ENCODE measurements at regions not wholly inside any gene's neighbourhood (a gene's known extent, or its start where the extent isn't known, plus 50 kb on each side); places are given as distances from the start of the nearest gene placed in this dataset.

DNA sequence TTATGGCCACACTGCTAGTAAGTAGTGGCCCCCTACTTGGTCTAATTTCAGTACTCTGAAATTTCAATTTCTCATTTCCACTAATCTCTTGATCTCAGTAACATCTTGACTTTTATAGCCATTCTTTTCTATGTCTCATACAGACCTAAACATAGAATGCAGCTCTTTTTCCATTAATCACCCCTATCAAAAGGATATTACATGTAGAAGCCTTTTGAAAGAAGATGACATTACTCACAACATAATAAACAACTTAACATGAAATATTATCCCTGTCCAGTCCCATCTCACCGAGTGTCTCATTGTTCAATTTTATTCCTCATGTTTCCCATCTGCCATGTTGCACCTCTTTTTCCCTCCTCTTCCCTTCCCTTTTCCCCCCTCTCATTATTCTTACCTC is 81.1 kb upstream of the KLHL13 start:
- no peak overlapping the region for H3K4me3 ChIP-seq (ENCODE audit: low read depth, low read length)
- no peak for DNase-seq (ENCODE audit: low read depth)
- no peak for TF ChIP-seq CTCF (conservative IDR thresholded peaks at IDR 0.05; ENCODE audit: low read depth, low read length)

DNA sequence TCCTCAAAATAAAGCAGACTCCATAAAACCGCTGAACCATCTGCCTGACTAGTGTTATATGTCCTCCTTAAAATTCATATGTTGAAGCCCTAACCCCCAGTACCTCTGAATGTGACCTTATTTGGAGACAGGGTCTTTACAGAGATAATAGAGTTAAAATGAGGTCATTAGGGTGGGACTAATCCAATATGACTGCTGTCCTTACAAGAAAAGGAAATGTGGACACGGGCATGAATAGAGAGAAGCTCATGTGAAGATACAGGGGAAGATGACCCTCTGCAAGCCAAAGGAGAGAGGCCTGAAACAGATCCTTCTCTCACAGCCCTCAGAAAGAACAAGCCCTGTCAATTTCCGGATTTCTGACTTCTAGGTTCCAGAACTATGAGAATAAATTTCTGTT is 82.0 kb upstream of the KLHL13 start:
- no peak for DNase-seq (ENCODE audit: low read depth)
- no peak for TF ChIP-seq CTCF (conservative IDR thresholded peaks at IDR 0.05; ENCODE audit: low read depth, low read length)
- H3K4me3 ChIP-seq (ENCODE audit: low read depth, low read length): no peak overlapping the region

DNA sequence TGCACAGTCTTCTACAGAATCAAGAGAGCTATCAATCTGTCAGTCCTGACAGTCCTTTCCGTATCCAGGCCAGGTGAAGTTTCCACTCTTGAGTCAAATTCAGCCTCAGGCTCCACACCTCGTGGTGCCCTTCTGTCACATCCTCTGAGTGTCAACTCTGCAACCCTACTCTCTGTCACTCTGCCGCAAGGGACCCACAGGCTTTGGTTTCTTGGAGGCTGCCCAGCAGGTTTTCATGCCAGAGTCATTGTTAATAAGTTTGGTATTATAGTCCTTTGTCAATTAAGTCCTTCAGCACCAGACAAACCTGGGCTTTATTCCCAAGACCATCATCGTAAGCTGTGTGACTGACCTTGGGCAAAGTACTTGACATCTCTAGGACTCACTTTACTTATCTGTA is 83.4 kb upstream of the KLHL13 start:
- no peak for DNase-seq (ENCODE audit: low read depth)
- no peak for TF ChIP-seq CTCF (conservative IDR thresholded peaks at IDR 0.05; ENCODE audit: low read depth, low read length)
- H3K4me3 ChIP-seq (ENCODE audit: low read depth, low read length): no peak overlapping the region

DNA sequence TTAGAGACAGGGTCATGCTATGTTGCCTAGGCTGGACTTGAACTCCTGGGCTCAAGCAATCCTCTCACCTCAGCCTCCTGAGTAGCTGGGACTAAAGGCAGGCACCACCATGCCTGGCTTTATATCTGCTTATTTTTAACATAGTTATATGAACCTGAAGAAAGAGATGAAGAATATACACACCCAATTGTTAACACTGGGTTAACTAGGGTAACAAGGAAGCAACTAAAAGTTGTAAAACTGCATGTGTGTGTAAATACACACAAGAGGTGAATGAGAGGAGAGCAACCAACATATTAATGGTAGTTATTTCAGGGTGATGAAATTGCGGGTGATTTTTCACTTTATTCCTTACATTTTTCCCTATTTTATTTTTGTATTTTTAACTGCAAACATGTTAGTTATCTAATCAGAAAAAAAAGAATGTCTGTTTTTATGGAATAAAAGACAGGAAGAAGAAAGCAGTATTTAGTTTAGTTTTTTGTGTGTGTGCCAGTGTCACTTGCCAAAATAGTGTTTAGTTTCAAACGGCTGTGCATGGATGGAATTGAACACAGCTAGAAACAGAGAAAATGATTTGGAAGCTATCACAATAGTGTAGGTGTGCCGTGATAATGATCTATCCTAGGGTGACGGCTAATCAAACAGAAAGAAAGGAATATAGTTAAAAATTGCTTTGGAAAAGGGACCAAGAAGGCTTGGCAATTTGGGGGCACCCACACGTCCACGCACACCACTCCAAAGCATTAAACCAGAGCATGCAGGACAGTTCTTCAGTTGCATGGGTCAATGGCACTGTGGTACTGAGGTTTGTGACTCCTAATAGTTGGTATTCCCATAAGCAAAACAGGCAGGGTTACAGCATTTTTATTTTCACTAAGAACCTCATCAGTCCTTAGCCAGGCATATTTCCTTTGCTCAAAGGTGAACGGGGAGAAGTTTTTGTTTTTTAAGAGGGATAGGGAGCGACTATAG is 89.1 kb upstream of the KLHL13 start:
- no peak overlapping the region for H3K4me3 ChIP-seq (ENCODE audit: low read depth, low read length)
- TF ChIP-seq CTCF (conservative IDR thresholded peaks at IDR 0.05; ENCODE audit: low read depth, low read length): no peak
- no peak for DNase-seq (ENCODE audit: low read depth)

GRCh38 chrX:118207831-118208453 is 91.3 kb upstream of the KLHL13 start:
- TF ChIP-seq CTCF (conservative IDR thresholded peaks at IDR 0.05; ENCODE audit: low read depth, low read length): no peak
- no peak overlapping the region for H3K4me3 ChIP-seq (ENCODE audit: low read depth, low read length)
- no peak for DNase-seq (ENCODE audit: low read depth)

GRCh38 chrX:118208481-118208880 is 91.9 kb upstream of the KLHL13 start:
- DNase-seq (ENCODE audit: low read depth): no peak
- no peak overlapping the region for H3K4me3 ChIP-seq (ENCODE audit: low read depth, low read length)
- no peak for TF ChIP-seq CTCF (conservative IDR thresholded peaks at IDR 0.05; ENCODE audit: low read depth, low read length)
